Activated B cell treated with CpG ODN at 0.5 μM for 24 hours (primary cell): ENCODE measurements at regions not wholly inside any gene's neighbourhood (a gene's known extent, or its start where the extent isn't known, plus 50 kb on each side); places are given as distances from the start of the nearest gene placed in this dataset.
"Not testable (repeated sequence)": the region's sequence is repeated elsewhere in the genome, so short reads cannot be mapped to it uniquely, and the experiment has no call there.

Source experiments
- ATAC-seq: fragments of 200-7000 bp; cut with Tn5 transposase; one replicate; pipeline ENCODE4 v1.10.0; 2021; ENCODE audit warnings: low read depth, mild to moderate bottlenecking, moderate library complexity
- CTCF ChIA-PET: fragments of 350-600 bp; sonication (Branson Sonifier 250); formaldehyde crosslinking; loops from one replicate; lab custom pipeline; 2021; ENCODE audit warnings: antibody characterized with exemption; lab: Charles Lee
- POLR2A ChIA-PET: fragments of 350-600 bp; sonication (Branson Sonifier 250); formaldehyde crosslinking; loops from one replicate; lab custom pipeline; 2021; ENCODE audit warnings: antibody characterized with exemption; lab: Charles Lee
- DNase-seq: peaks from one replicate; pipeline ENCODE4 v3.0.0; 2022
- H3K27ac Mint-ChIP-seq: one replicate; pipeline ENCODE4 v1.8.0; 2020; ENCODE audit warnings: mixed read lengths
- H3K27me3 Mint-ChIP-seq: one replicate; pipeline ENCODE4 v1.8.0; 2021; ENCODE audit warnings: mixed read lengths
- H3K36me3 Mint-ChIP-seq: one replicate; pipeline ENCODE4 v1.8.0; 2021; ENCODE audit warnings: low read depth, mixed read lengths
- H3K4me1 Mint-ChIP-seq: one replicate; pipeline ENCODE4 v1.8.0; 2021; ENCODE audit warnings: mixed read lengths
- H3K4me3 Mint-ChIP-seq: one replicate; pipeline ENCODE4 v1.8.0; 2020; ENCODE audit warnings: mild to moderate bottlenecking, mixed read lengths
- H3K9me3 Mint-ChIP-seq: one replicate; pipeline ENCODE4 v1.8.0; 2020; ENCODE audit warnings: mixed read lengths
- intact Hi-C: fragments of 100-400 bp; cut with micrococcal nuclease; formaldehyde crosslinking; loops from one replicate; pipeline ENCODE4 v1.15.1; 2024
- TF ChIP-seq, protein P1 (sequence below): fragments of 200-600 bp; IDR thresholded peaks from one replicate; pipeline ENCODE4 v1.8.0; 2022; ENCODE audit warnings: antibody characterized with exemption, mild to moderate bottlenecking

DNA sequence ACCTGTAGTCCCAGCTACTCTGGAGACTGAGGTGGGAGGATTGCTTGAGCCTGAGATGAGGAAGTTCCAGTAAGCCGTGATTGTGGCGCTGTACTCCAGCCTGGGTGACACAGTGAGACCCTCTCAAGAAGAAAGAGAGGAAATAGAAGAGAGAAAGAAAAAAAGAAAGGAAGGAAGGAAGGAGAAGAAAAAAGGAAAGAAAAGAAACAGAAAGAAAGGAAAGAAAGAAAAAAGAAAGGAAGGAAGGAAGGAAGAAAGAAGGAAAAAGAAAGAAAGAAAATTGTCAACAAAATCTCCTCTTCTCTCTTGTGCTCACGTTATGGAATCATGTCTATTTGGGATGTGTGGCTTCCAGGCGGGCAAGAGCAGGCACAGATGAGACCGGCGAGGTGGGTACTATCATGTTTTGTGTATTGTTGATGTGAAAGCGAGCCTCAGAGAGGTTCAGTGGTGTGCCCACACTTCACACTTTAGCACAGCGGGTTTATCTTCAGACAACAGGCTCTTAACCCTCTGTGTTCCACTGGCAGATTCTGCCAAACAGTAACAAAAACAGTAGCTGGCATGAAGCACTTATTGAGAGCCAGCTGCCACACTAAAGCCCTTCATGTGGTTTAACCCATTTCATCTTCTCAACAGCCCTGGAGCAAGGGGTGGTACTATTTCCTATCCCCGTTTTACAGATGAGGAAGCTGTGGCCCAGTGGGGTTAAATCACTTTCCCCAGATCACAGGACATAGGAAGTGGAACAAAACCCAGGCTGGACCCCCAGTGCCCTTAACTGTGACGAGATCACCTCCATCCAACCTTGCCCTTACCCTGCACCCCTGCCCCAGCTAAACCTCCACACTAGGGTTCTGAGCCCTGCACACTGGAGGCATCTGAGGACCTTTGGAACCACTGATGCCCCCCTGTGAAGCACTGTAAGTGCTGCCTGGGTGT is 94.7 kb upstream of the TARDBP start:
- Mint-ChIP-seq H3K4me3 (no peak overlapping the region), H3K27ac (no peak overlapping the region), H3K9me3 (no peaks in the 10 kb centered on the region), H3K27me3 (peaks cover 6% of the 10 kb centered on the region), H3K4me1 (peaks cover 13% of the 10 kb centered on the region), H3K36me3 (no peaks in the 10 kb centered on the region)
- ChIA-PET CTCF (interaction anchor here (1.3 kb wide), 1 partner anchor 9 kb away, joined by 3 read pairs; no protein-coding TSS in a partner anchor), POLR2A (interaction anchor here (0.7 to 0.8 kb wide), 2 partner anchors 15 to 24 kb away, joined by 3 read pairs; no protein-coding TSS in a partner anchor)
- no peak for ATAC-seq
- DNase-seq, result no peak
- TF ChIP-seq, protein P1, sequence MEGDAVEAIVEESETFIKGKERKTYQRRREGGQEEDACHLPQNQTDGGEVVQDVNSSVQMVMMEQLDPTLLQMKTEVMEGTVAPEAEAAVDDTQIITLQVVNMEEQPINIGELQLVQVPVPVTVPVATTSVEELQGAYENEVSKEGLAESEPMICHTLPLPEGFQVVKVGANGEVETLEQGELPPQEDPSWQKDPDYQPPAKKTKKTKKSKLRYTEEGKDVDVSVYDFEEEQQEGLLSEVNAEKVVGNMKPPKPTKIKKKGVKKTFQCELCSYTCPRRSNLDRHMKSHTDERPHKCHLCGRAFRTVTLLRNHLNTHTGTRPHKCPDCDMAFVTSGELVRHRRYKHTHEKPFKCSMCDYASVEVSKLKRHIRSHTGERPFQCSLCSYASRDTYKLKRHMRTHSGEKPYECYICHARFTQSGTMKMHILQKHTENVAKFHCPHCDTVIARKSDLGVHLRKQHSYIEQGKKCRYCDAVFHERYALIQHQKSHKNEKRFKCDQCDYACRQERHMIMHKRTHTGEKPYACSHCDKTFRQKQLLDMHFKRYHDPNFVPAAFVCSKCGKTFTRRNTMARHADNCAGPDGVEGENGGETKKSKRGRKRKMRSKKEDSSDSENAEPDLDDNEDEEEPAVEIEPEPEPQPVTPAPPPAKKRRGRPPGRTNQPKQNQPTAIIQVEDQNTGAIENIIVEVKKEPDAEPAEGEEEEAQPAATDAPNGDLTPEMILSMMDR, result no peak
- intact Hi-C loops, result no loop called here

DNA sequence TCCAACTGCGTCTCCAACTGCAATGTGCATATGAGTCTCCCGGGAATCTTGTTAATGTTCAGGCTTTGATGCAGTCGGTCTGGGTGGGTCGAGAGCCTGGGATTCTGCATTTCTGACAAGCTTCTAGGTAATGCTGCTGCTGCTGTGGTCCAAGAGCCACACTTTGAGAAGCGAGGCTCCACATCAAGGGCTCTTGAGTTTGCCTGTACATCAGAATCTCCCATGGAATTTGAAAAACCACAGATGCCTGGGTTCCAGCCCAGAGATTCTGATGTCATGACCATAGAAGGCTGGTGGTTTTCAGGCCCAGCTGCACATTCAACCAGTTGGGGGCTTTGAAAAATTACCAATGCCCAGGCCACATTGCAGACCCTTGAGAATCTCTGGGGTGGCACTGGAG is 93.9 kb upstream of the TARDBP start:
- H3K4me1 Mint-ChIP-seq, result peaks cover 13% of the 10 kb centered on the region
- ChIA-PET CTCF (interaction anchor here (1.3 kb wide), 1 partner anchor 9 kb away, joined by 3 read pairs; no protein-coding TSS in a partner anchor), POLR2A (interaction anchor here (0.7 to 0.8 kb wide), 2 partner anchors 15 to 24 kb away, joined by 3 read pairs; no protein-coding TSS in a partner anchor)
- DNase-seq (no peak), ATAC-seq (no peak)
- H3K27ac Mint-ChIP-seq, result no peak overlapping the region
- TF ChIP-seq, protein P1, result no peak
- peaks cover 6% of the 10 kb centered on the region for H3K27me3 Mint-ChIP-seq
- intact Hi-C loops, result no loop called here
- H3K4me3 Mint-ChIP-seq, result no peak overlapping the region
- no peaks in the 10 kb centered on the region for H3K9me3 Mint-ChIP-seq
- H3K36me3 Mint-ChIP-seq, result no peaks in the 10 kb centered on the region

DNA sequence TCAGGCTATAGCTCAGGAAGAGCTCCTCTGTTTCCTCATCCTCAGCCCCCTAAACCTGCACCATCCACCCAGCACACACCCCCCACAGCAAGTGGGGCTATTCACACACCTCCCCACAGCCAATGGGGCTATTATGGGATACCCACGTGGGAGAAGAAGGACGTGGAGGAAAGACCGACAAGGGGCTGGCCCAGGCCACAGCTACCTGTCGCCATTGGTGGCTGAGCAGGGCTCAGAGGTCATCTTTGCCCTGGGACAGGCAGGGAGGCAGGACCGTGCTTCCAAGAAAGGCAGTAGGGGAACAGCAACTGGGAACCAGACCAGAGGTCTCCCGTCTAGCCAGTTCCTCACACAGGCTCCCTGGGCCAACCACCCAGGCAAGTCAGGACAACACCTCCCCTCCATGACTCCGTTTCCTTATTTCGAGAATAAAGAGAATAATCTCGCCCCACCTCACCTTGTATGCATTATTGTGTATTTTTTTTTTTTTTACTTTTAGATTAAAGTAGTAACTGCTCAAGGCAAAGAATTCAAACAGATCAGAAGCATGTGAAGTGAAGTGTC is 92.3 kb upstream of the TARDBP start:
- H3K4me3 Mint-ChIP-seq, result no peak overlapping the region
- ATAC-seq, result no peak

DNA sequence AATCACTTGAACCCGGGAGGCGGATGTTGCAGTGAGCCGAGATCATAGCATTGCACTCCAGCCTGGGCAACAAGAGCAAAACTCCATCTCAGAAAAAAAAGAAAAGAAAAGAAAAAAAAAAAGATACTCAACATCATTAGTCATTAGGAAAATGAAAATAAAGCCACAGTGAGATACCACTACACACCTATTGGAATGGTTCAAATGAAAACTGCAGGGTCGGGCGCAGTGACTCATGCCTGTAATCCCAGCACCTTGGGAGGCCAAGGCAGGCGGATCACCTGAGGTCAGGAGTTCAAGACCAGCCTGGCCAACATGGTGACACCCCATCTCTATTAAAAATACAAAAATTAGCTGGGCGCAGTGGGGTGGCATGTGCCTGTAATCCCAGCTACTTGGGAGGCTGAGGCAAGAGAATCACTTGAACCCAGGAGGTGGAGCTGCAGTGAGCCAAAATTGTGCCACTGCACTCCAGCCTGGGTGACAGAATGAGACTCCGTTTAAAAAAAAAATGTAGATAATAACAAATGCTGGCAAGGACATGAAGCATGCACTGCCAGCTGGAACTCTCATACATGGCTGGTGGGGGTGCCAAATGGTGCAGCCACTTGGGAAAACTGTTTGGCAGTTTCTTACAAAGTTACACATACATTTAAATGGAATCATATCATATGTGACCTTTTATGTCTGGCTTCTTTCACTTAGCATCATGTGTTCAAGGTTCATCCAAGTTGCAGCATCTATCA is 90.0 kb upstream of the TARDBP start:
- H3K27ac Mint-ChIP-seq, DNase-seq, H3K36me3 Mint-ChIP-seq, intact Hi-C loops, H3K9me3 Mint-ChIP-seq, ATAC-seq, CTCF ChIA-PET, POLR2A ChIA-PET, H3K27me3 Mint-ChIP-seq, H3K4me3 Mint-ChIP-seq: not testable (repeated sequence)
- H3K4me1 Mint-ChIP-seq, result peaks cover 11% of the 10 kb centered on the region

More for the DNA sequence above, 92.3 kb upstream of the TARDBP start:
- H3K4me1 Mint-ChIP-seq, result peaks cover 13% of the 10 kb centered on the region
- TF ChIP-seq, protein P1, result no peak
- intact Hi-C loops, result no loop called here
- H3K27ac Mint-ChIP-seq, result no peak overlapping the region
- ChIA-PET POLR2A (no interaction called here), CTCF (no interaction called here)
- H3K27me3 Mint-ChIP-seq, result peaks cover 6% of the 10 kb centered on the region
- H3K9me3 Mint-ChIP-seq, result no peaks in the 10 kb centered on the region
- no peak for DNase-seq
- H3K36me3 Mint-ChIP-seq, result no peaks in the 10 kb centered on the region

DNA sequence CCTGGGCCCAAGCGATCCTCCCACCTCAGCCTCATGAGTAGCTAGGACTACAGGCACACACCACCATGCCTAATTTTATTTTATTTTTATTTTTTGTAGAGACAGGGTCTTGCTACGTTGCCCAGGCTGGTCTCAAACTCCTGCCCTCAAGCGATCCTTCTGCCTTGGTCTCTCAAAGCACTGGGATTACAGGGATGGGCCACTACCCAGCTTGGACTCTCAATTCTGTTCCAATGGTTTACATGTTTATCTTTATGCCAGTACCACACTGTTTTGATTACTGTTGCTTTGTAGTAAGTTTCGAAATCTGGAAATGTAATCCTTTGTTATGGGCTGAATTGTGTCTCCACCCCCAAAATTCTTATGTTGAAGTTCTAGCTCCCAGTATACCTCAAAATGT is 88.4 kb upstream of the TARDBP start:
- CTCF ChIA-PET, result no interaction called here
- no peak for DNase-seq
- POLR2A ChIA-PET, result no interaction called here
- Mint-ChIP-seq H3K27me3 (peaks cover 11% of the 10 kb centered on the region), H3K4me1 (no peaks in the 10 kb centered on the region), H3K9me3 (peaks cover 6% of the 10 kb centered on the region), H3K4me3 (no peak overlapping the region), H3K27ac (no peak overlapping the region), H3K36me3 (no peaks in the 10 kb centered on the region)
- TF ChIP-seq, protein P1, result no peak
- ATAC-seq, result no peak
- intact Hi-C loops, result no loop called here
